NT2/D1 (cell line): ENCODE measurements at regions not wholly inside any gene's neighbourhood (a gene's known extent, or its start where the extent isn't known, plus 50 kb on each side); places are given as distances from the start of the nearest gene placed in this dataset.

Source experiments
- SUZ12 ChIP-seq: IDR thresholded peaks from 2 replicates; pipeline ENCODE4 v1.6.1; 2011; ENCODE audit not compliant: insufficient read length, insufficient read depth; ENCODE audit errors: extremely low read depth
- YY1 ChIP-seq: IDR thresholded peaks from 2 replicates; pipeline ENCODE4 v1.6.1; 2011; ENCODE audit not compliant: insufficient read length, insufficient read depth
- ZNF274 ChIP-seq: IDR thresholded peaks from 2 replicates; pipeline ENCODE4 v1.6.1; 2011; ENCODE audit warnings: mild to moderate bottlenecking, low read depth, low read length

- no peak for TF ChIP-seq YY1
- TF ChIP-seq SUZ12, result no peak
- TF ChIP-seq ZNF274, result no peak
These were observed 90.5 kb upstream of the ZNF32 start for GRCh38 chr10:43739161-43739560.
